ENCODE measurements at regions not wholly inside any gene's neighbourhood (a gene's known extent, or its start where the extent isn't known, plus 50 kb on each side); places are given as distances from the start of the nearest gene placed in this dataset.

DNA sequence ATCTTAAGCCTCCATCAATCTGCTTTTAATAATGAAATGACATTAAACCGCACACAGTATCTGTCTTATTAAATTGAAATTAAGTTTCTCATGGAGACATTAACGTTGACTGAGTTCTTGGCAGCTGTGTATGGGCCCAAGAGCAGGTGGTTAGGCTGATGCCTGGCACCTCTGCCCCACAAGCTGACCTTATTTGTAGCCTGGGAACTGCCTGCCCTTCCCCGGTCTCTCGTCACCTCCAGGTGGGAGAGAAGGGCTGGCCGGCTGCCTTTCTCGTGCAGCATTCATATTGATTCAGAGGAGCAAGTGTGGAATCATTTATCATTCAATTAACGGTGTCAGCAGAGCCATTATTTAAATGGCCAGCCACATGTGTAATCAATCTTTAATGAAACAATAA, 53.0 kb upstream of the FCN1 start:
- DNase-seq, result no peak
- Mint-ChIP-seq H3K9me3 (no peaks in the 10 kb centered on the region), H3K4me3 (no peak overlapping the region), H3K36me3 (ENCODE audit: low read depth) (no peaks in the 10 kb centered on the region), H3K27me3 (ENCODE audit: low read depth, poor library complexity) (peaks cover 47% of the 10 kb centered on the region), H3K27ac (no peak overlapping the region), H3K4me1 (peaks cover 42% of the 10 kb centered on the region)
- TF ChIP-seq, protein P1, sequence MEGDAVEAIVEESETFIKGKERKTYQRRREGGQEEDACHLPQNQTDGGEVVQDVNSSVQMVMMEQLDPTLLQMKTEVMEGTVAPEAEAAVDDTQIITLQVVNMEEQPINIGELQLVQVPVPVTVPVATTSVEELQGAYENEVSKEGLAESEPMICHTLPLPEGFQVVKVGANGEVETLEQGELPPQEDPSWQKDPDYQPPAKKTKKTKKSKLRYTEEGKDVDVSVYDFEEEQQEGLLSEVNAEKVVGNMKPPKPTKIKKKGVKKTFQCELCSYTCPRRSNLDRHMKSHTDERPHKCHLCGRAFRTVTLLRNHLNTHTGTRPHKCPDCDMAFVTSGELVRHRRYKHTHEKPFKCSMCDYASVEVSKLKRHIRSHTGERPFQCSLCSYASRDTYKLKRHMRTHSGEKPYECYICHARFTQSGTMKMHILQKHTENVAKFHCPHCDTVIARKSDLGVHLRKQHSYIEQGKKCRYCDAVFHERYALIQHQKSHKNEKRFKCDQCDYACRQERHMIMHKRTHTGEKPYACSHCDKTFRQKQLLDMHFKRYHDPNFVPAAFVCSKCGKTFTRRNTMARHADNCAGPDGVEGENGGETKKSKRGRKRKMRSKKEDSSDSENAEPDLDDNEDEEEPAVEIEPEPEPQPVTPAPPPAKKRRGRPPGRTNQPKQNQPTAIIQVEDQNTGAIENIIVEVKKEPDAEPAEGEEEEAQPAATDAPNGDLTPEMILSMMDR (IDR thresholded peaks at IDR 0.05), result no peak

DNA sequence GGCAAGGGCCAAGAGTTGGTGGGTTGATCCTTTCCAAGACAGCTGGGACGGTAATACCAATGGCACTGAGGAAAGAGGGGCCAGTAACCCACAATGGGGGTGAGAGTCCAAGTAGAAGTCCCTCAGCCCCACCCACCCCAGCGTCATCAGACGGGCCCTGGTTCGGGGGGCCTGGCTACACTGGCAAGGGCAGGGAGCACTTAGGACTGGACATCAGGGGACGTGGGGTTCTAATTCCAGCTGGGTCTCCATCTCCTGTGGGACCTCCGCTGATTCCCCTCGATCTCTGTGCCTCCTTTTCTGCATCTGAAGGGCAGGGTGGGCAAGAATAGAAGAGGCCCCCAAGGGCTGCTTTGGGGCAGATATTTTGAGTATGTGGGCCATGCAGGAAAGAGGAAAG, 53.5 kb upstream of the FCN1 start:
- Mint-ChIP-seq H3K36me3 (ENCODE audit: low read depth) (no peaks in the 10 kb centered on the region), H3K9me3 (no peaks in the 10 kb centered on the region), H3K4me3 (no peak overlapping the region), H3K27ac (no peak overlapping the region), H3K27me3 (ENCODE audit: low read depth, poor library complexity) (peaks cover 47% of the 10 kb centered on the region), H3K4me1 (peaks cover 40% of the 10 kb centered on the region)
- no peak for DNase-seq
- TF ChIP-seq, protein P1 (IDR thresholded peaks at IDR 0.05), result no peak

DNA sequence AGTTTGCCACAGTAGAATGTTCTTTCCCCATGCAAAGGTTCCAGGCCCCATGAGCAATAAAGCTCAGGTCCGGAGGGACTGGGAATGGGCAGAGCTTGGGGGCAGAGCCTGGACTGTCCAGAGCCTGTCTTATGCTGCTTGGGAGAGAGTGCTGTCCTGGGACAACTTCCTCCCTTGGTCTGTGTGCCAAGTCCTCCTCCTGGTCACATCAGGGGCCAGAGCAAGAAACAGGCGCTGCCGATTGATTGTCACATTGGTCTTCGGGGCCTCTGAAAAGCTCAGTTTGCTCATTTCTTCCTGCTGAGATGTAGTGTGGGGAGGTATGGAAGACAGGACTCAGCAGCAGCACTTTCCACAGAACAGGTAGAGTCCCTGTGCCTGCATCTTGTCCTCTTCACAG, 54.0 kb upstream of the FCN1 start:
- no peak for DNase-seq
- no peaks in the 10 kb centered on the region for H3K36me3 Mint-ChIP-seq (ENCODE audit: low read depth)
- peaks cover 35% of the 10 kb centered on the region for H3K4me1 Mint-ChIP-seq
- H3K4me3 Mint-ChIP-seq, result no peak overlapping the region
- H3K27ac Mint-ChIP-seq, result no peak overlapping the region
- no peaks in the 10 kb centered on the region for H3K9me3 Mint-ChIP-seq
- H3K27me3 Mint-ChIP-seq (ENCODE audit: low read depth, poor library complexity), result peaks cover 47% of the 10 kb centered on the region
- TF ChIP-seq, protein P1 (IDR thresholded peaks at IDR 0.05), result no peak

DNA sequence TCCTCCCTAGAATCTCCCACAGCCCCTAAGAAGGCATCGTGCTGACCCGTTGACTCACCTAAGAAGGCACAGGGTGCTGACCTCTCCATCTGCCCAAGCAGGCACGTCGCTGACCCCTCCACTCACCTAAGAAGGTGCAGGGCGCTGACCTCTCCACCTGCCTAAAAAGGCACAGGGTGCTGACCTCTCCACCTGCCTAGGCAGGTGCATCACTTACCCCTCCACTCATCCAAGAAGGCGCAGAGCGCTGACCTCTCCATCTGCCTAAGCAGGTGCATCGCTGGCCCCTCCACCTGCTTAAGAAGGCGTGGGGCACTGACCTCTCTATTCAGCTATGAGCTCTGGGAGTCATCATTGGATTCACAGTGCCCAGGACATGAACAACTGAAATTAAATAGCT, 54.4 kb upstream of the FCN1 start:
- peaks cover 31% of the 10 kb centered on the region for H3K4me1 Mint-ChIP-seq
- TF ChIP-seq, protein P1 (IDR thresholded peaks at IDR 0.05), result no peak
- H3K36me3 Mint-ChIP-seq (ENCODE audit: low read depth), result no peaks in the 10 kb centered on the region
- no peak overlapping the region for H3K4me3 Mint-ChIP-seq
- no peaks in the 10 kb centered on the region for H3K9me3 Mint-ChIP-seq
- DNase-seq, result no peak
- peaks cover 47% of the 10 kb centered on the region for H3K27me3 Mint-ChIP-seq (ENCODE audit: low read depth, poor library complexity)
- no peak overlapping the region for H3K27ac Mint-ChIP-seq

DNA sequence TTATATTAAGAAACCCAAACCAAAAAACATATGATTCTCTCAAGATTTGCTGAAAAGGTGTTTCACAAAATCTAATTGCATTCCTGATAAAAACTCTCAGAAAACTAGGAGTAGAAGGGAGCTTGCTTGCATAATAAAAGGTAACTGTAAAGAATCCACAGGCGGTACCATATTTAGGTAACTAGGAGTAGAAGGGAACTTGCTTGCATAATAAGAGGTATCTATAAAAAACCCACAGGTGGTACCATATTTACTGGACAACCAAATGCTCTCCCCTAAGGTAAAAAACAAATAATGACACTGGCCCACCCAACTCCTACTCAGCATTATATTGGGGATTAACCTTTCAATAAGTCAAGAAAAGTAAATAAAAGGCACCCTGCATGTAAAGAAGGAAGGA, 57.5 kb upstream of the FCN1 start:
- Mint-ChIP-seq H3K36me3 (ENCODE audit: low read depth) (no peaks in the 10 kb centered on the region), H3K27ac (no peak overlapping the region), H3K4me1 (peaks cover 5% of the 10 kb centered on the region), H3K4me3 (no peak overlapping the region), H3K9me3 (no peaks in the 10 kb centered on the region), H3K27me3 (ENCODE audit: low read depth, poor library complexity) (peaks cover 55% of the 10 kb centered on the region)
- no peak for DNase-seq
- TF ChIP-seq, protein P1 (IDR thresholded peaks at IDR 0.05), result no peak

DNA sequence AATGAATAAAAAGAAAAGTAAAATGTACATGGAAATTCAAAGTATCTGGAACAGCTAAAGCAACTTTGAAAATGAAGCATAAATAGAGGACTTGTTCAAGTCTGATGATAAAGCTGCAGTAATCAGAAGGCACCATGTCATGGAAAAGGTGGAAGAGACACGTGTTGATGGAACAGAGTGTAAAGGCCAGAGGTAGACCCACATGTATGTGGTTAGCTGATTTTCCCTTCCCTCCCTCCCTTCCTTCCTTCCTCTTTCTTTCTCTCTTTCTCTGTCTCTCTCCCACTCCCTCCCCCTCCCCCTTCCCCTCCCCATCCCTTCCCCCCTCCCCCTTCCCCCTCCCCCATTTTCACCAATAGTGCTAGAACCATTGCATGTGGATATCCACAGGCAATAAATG, 58.7 kb upstream of the FCN1 start:
- no peak overlapping the region for H3K27ac Mint-ChIP-seq
- H3K4me1 Mint-ChIP-seq, result peaks cover 10% of the 10 kb centered on the region
- peaks cover 57% of the 10 kb centered on the region for H3K27me3 Mint-ChIP-seq (ENCODE audit: low read depth, poor library complexity)
- no peaks in the 10 kb centered on the region for H3K9me3 Mint-ChIP-seq
- TF ChIP-seq, protein P1 (IDR thresholded peaks at IDR 0.05), result no peak
- no peaks in the 10 kb centered on the region for H3K36me3 Mint-ChIP-seq (ENCODE audit: low read depth)
- DNase-seq, result no peak
- no peak overlapping the region for H3K4me3 Mint-ChIP-seq
